ENCODE measurements at regions not wholly inside any gene's neighbourhood (a gene's known extent, or its start where the extent isn't known, plus 50 kb on each side); places are given as distances from the start of the nearest gene placed in this dataset.

GRCh38 chr13:80668452-80668851 is 327.5 kb upstream of the SPRY2 start:
- DNase-seq (ENCODE audit: low read depth in 1 of 2, low spot score in 1 of 2) = no peak
- ChIA-PET POLR2A (no interaction called here), CTCF (interaction anchor here (0.7 kb wide), 1 partner anchor 71 kb away, joined by 3 read pairs; no protein-coding TSS in a partner anchor)
- no peak overlapping the region for H3K4me2 ChIP-seq
- WGBS (ENCODE audit: missing lambda C conversion rate) = 0% methylated on average over 2 of the region's 2 CpGs
- TF ChIP-seq CEBPB (IDR thresholded peaks at IDR 0.05) = no peak
- no peak for TF ChIP-seq TFCP2L1 (CRISPR knock-in tag; IDR thresholded peaks at IDR 0.05)
- no peak for TF ChIP-seq POLR2A (IDR thresholded peaks at IDR 0.05; ENCODE audit: low read length)
- TF ChIP-seq FOXS1 (CRISPR knock-in tag; IDR thresholded peaks at IDR 0.05) = no peak
- TF ChIP-seq HOXA7 (CRISPR knock-in tag; IDR thresholded peaks at IDR 0.05) = no peak
- no peak for TF ChIP-seq RCOR1 (IDR thresholded peaks at IDR 0.05; ENCODE audit: low read depth, low read length)
- TF ChIP-seq SMC3 (IDR thresholded peaks at IDR 0.05) = no peak
- no peak for TF ChIP-seq POLR2AphosphoS2 (conservative IDR thresholded peaks at IDR 0.05; ENCODE audit: low read length)
- no peak for TF ChIP-seq PHF8 (IDR thresholded peaks at IDR 0.05; ENCODE audit: borderline replicate concordance, low read depth)
- TF ChIP-seq RARB (CRISPR knock-in tag; IDR thresholded peaks at IDR 0.05) = no peak
- TF ChIP-seq E2F6 (IDR thresholded peaks at IDR 0.05; ENCODE audit: borderline replicate concordance, low read depth) = no peak
- TF ChIP-seq ZFP36 (IDR thresholded peaks at IDR 0.05; ENCODE audit: borderline replicate concordance, partially characterized antibody) = no peak
- no peak for TF ChIP-seq RFX5 (IDR thresholded peaks at IDR 0.05)
- no peak for TF ChIP-seq CTCF (IDR thresholded peaks at IDR 0.05)
- TF ChIP-seq SREBF2 (IDR thresholded peaks at IDR 0.05) = no peak
- no peak for TF ChIP-seq JUNB (IDR thresholded peaks at IDR 0.05)
- TF ChIP-seq, protein P1, sequence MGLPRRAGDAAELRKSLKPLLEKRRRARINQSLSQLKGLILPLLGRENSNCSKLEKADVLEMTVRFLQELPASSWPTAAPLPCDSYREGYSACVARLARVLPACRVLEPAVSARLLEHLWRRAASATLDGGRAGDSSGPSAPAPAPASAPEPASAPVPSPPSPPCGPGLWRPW (IDR thresholded peaks at IDR 0.05) = no peak
- TF ChIP-seq ELK1 (IDR thresholded peaks at IDR 0.05; ENCODE audit: low read depth, low read length) = no peak
- TF ChIP-seq BHLHE40 (IDR thresholded peaks at IDR 0.05; ENCODE audit: low read depth, low read length) = no peak
- ATAC-seq = no peak
- no peaks in the 10 kb centered on the region for H3K4me1 ChIP-seq
- no peak overlapping the region for H3K4me3 ChIP-seq
- FAIRE-seq = no peak
- H3K9me3 ChIP-seq = no peaks in the 10 kb centered on the region
- no peak overlapping the region for H3K27ac ChIP-seq

GRCh38 chr13:80666782-80667552 is 326.0 kb upstream of the SPRY2 start:
- no peak for TF ChIP-seq MAFK (IDR thresholded peaks at IDR 0.05; ENCODE audit: partially characterized antibody)
- no peak for TF ChIP-seq ZNF302 (CRISPR knock-in tag; IDR thresholded peaks at IDR 0.05)
- TF ChIP-seq HOXB5 (CRISPR knock-in tag; IDR thresholded peaks at IDR 0.05) = no peak
- TF ChIP-seq, protein P2, sequence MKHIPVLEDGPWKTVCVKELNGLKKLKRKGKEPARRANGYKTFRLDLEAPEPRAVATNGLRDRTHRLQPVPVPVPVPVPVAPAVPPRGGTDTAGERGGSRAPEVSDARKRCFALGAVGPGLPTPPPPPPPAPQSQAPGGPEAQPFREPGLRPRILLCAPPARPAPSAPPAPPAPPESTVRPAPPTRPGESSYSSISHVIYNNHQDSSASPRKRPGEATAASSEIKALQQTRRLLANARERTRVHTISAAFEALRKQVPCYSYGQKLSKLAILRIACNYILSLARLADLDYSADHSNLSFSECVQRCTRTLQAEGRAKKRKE (CRISPR knock-in tag; IDR thresholded peaks at IDR 0.05; ENCODE audit: low read depth) = no peak
- no peak for TF ChIP-seq JUNB (IDR thresholded peaks at IDR 0.05)
- TF ChIP-seq GATA3 (IDR thresholded peaks at IDR 0.05; ENCODE audit: borderline replicate concordance) = no peak
- no peak for TF ChIP-seq FOSL2 (IDR thresholded peaks at IDR 0.05)
- no peak for TF ChIP-seq FOSL2 (CRISPR knock-in tag; IDR thresholded peaks at IDR 0.05)
- TF ChIP-seq EP300 (IDR thresholded peaks at IDR 0.05) = no peak
- TF ChIP-seq RFX5 (IDR thresholded peaks at IDR 0.05) = no peak
- TF ChIP-seq CBX8 (IDR thresholded peaks at IDR 0.05) = no peak
- no peak for TF ChIP-seq RARB (CRISPR knock-in tag; IDR thresholded peaks at IDR 0.05)
- TF ChIP-seq KDM5A (IDR thresholded peaks at IDR 0.05) = no peak
- TF ChIP-seq NR3C1 (IDR thresholded peaks at IDR 0.05) = no peak
- TF ChIP-seq TFCP2L1 (CRISPR knock-in tag; IDR thresholded peaks at IDR 0.05) = no peak
- Histone ChIP-seq H3K4me3 (no peak overlapping the region), H3K27ac (no peak overlapping the region), H3K9me3 (no peaks in the 10 kb centered on the region), H3K4me1 (no peaks in the 10 kb centered on the region), H3K4me2 (no peak overlapping the region)
- CTCF ChIA-PET = no interaction called here
- POLR2A ChIA-PET = no interaction called here
- DNase-seq (ENCODE audit: low read depth in 1 of 2, low spot score in 1 of 2) = no peak
- no peak for ATAC-seq
- FAIRE-seq = no peak
- WGBS (ENCODE audit: missing lambda C conversion rate) = 0% methylated on average over 1 of the region's 1 CpG

Data from A549 (cell line).